KMS-11 (cell line): ENCODE measurements at regions not wholly inside any gene's neighbourhood (a gene's known extent, or its start where the extent isn't known, plus 50 kb on each side); places are given as distances from the start of the nearest gene placed in this dataset.

Experiments
- H2AFZ ChIP-seq: fragments of 200-600 bp; sonication (generic); 2 replicates; pipeline ENCODE4 v1.6.1; 2016; ENCODE audit warnings: antibody characterized with exemption, mixed run types, low read depth
- H3K27ac ChIP-seq: fragments of 200-600 bp; sonication (generic); 2 replicates; pipeline ENCODE4 v1.6.1; 2016; ENCODE audit warnings: mild to moderate bottlenecking, mixed run types
- H3K27me3 ChIP-seq: fragments of 200-600 bp; sonication (generic); 2 replicates; pipeline ENCODE4 v1.6.1; 2017; ENCODE audit warnings: mild to moderate bottlenecking, low read depth, mixed run types, moderate library complexity; ENCODE audit not compliant: insufficient read depth
- H3K36me3 ChIP-seq: fragments of 200-600 bp; sonication (generic); 2 replicates; pipeline ENCODE4 v1.6.1; 2017; ENCODE audit warnings: mild to moderate bottlenecking, mixed run types; ENCODE audit not compliant: insufficient read depth
- H3K4me1 ChIP-seq: fragments of 200-600 bp; sonication (generic); 2 replicates; pipeline ENCODE4 v1.6.1; 2016; ENCODE audit warnings: mild to moderate bottlenecking, low read depth, mixed run types; ENCODE audit not compliant: poor library complexity, severe bottlenecking
- H3K4me2 ChIP-seq: fragments of 200-600 bp; sonication (generic); 2 replicates; pipeline ENCODE4 v1.7.0; 2016; ENCODE audit warnings: mild to moderate bottlenecking, mixed run types
- H3K4me3 ChIP-seq: fragments of 200-600 bp; sonication (generic); IDR thresholded peaks from 2 replicates; pipeline ENCODE4 v1.6.1; 2017; ENCODE audit warnings: low read depth, low read length, mixed read lengths; ENCODE audit not compliant: insufficient read depth
- H3K79me2 ChIP-seq: fragments of 200-600 bp; sonication (generic); 2 replicates; pipeline ENCODE4 v1.6.1; 2016; ENCODE audit warnings: low read depth, mixed run types; ENCODE audit not compliant: insufficient read depth
- H3K9ac ChIP-seq: fragments of 200-600 bp; sonication (generic); 2 replicates; pipeline ENCODE4 v1.6.1; 2016; ENCODE audit warnings: mild to moderate bottlenecking, mixed run types
- H4K20me1 ChIP-seq: fragments of 200-600 bp; sonication (generic); 2 replicates; pipeline ENCODE4 v1.6.1; 2016; ENCODE audit warnings: mild to moderate bottlenecking, mixed run types; ENCODE audit not compliant: insufficient read depth
- CTCF ChIP-seq: fragments of 200-600 bp; sonication (generic); conservative IDR thresholded peaks from 2 replicates; pipeline ENCODE4 v1.6.1; 2017; ENCODE audit warnings: low read depth, mild to moderate bottlenecking, antibody characterized with exemption, low read length, moderate library complexity, mixed read lengths

DNA sequence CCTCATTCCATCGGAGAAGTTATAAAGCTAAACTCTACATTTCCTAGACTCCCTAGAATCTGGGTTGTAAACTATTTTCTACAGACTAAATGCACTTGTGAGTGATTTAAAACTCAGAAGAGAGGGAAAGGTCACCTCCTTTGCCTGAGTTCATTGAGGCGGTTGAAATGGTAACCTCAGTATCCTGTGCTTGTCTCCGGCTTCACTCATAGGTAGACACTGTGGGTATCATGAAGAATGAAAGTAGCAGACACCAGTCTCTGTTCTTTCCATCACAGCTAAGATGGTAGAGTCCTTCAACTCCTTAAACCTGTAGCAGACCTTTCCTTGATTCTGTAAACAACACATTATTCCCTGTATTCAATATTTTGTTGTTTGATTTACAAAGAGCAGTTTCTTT, 291.3 kb upstream of the ANKRD50 start:
- Histone ChIP-seq H3K4me2 (no peak overlapping the region), H3K9ac (no peak overlapping the region), H3K4me1 (no peaks in the 10 kb centered on the region), H3K4me3 (no peak overlapping the region), H2AFZ (no peak overlapping the region), H3K36me3 (no peaks in the 10 kb centered on the region), H3K27me3 (no peaks in the 10 kb centered on the region), H3K79me2 (no peaks in the 10 kb centered on the region), H4K20me1 (no peaks in the 10 kb centered on the region), H3K27ac (no peak overlapping the region)
- TF ChIP-seq CTCF = no peak

DNA sequence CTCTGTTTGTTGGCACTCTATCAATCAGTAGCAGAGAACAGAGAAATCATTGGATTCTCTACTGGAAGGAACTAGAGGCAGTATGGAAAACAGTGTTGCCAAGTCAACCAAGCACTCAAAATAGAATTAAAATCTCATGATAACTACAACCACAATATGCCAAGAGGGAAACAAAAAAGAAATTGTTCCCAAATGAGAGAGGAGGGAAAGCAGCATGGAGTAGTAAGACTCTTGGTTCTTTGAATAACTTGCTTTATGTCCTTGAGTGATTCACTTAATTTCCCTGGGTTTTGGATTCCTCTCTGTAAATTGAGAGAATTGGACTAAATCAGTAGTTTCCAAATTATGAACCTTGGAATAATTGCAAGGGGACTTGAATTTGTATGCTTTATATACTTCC, 285.5 kb upstream of the ANKRD50 start:
- TF ChIP-seq CTCF = no peak
- no peaks in the 10 kb centered on the region for H4K20me1 ChIP-seq
- no peak overlapping the region for H3K27ac ChIP-seq
- no peaks in the 10 kb centered on the region for H3K27me3 ChIP-seq
- H3K79me2 ChIP-seq = no peaks in the 10 kb centered on the region
- no peak overlapping the region for H3K9ac ChIP-seq
- H3K4me1 ChIP-seq = no peaks in the 10 kb centered on the region
- H3K4me2 ChIP-seq = no peak overlapping the region
- no peak overlapping the region for H2AFZ ChIP-seq
- H3K4me3 ChIP-seq = no peak overlapping the region
- H3K36me3 ChIP-seq = no peaks in the 10 kb centered on the region

- no peaks in the 10 kb centered on the region for H4K20me1 ChIP-seq
- no peaks in the 10 kb centered on the region for H3K36me3 ChIP-seq
- no peak overlapping the region for H3K4me2 ChIP-seq
- H3K27ac ChIP-seq = no peak overlapping the region
- H2AFZ ChIP-seq = no peak overlapping the region
- H3K27me3 ChIP-seq = no peaks in the 10 kb centered on the region
- TF ChIP-seq CTCF = no peak
- no peak overlapping the region for H3K9ac ChIP-seq
- no peak overlapping the region for H3K4me3 ChIP-seq
- H3K4me1 ChIP-seq = peaks cover 6% of the 10 kb centered on the region
- H3K79me2 ChIP-seq = no peaks in the 10 kb centered on the region
Measured at GRCh38 chr4:124997124-124997523, 284.6 kb upstream of the ANKRD50 start.

GRCh38 chr4:124993838-124994237, 281.3 kb upstream of the ANKRD50 start:
- peaks cover 8% of the 10 kb centered on the region for H3K4me1 ChIP-seq
- H3K4me3 ChIP-seq = no peak overlapping the region
- H2AFZ ChIP-seq = no peak overlapping the region
- no peak overlapping the region for H3K27ac ChIP-seq
- no peak for TF ChIP-seq CTCF
- no peak overlapping the region for H3K9ac ChIP-seq
- H4K20me1 ChIP-seq = no peaks in the 10 kb centered on the region
- H3K36me3 ChIP-seq = no peaks in the 10 kb centered on the region
- H3K27me3 ChIP-seq = no peaks in the 10 kb centered on the region
- no peaks in the 10 kb centered on the region for H3K79me2 ChIP-seq
- H3K4me2 ChIP-seq = no peak overlapping the region

DNA sequence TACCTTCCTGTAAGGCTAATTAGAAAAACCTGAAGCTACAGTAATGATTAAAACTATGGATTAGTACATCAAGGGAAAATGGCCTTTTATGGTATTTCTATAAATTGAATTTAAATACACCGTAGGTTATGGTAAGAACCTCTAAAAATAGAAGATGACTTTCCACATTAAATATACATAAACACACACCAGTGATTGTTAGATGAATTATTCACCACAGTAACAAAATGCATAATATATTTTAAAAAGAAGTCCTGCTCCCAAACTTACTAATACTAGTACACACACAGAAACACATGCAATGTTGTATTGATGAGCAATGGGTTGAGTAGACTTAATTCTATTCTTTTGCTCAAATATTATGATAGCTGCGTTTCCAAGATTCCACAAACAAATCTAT, 277.9 kb upstream of the ANKRD50 start:
- Histone ChIP-seq H3K79me2 (no peaks in the 10 kb centered on the region), H3K4me3 (no peak overlapping the region), H4K20me1 (no peaks in the 10 kb centered on the region), H3K27ac (no peak overlapping the region), H3K27me3 (no peaks in the 10 kb centered on the region), H3K4me2 (no peak overlapping the region), H2AFZ (no peak overlapping the region), H3K9ac (no peak overlapping the region), H3K36me3 (no peaks in the 10 kb centered on the region), H3K4me1 (peaks cover 8% of the 10 kb centered on the region)
- no peak for TF ChIP-seq CTCF
